Activated B cell treated with CpG ODN at 0.5 μM for 24 hours (primary cell): ENCODE measurements at regions not wholly inside any gene's neighbourhood (a gene's known extent, or its start where the extent isn't known, plus 50 kb on each side); places are given as distances from the start of the nearest gene placed in this dataset.

Experiments
- ATAC-seq: fragments of 200-7000 bp; cut with Tn5 transposase; one replicate; pipeline ENCODE4 v1.10.0; 2021; ENCODE audit warnings: low read depth, mild to moderate bottlenecking, moderate library complexity
- CTCF ChIA-PET: fragments of 350-600 bp; sonication (Branson Sonifier 250); formaldehyde crosslinking; loops from one replicate; lab custom pipeline; 2021; ENCODE audit warnings: antibody characterized with exemption; lab: Charles Lee
- POLR2A ChIA-PET: fragments of 350-600 bp; sonication (Branson Sonifier 250); formaldehyde crosslinking; loops from one replicate; lab custom pipeline; 2021; ENCODE audit warnings: antibody characterized with exemption; lab: Charles Lee
- DNase-seq: peaks from one replicate; pipeline ENCODE4 v3.0.0; 2022
- H3K27ac Mint-ChIP-seq: one replicate; pipeline ENCODE4 v1.8.0; 2020; ENCODE audit warnings: mixed read lengths
- H3K27me3 Mint-ChIP-seq: one replicate; pipeline ENCODE4 v1.8.0; 2021; ENCODE audit warnings: mixed read lengths
- H3K36me3 Mint-ChIP-seq: one replicate; pipeline ENCODE4 v1.8.0; 2021; ENCODE audit warnings: low read depth, mixed read lengths
- H3K4me1 Mint-ChIP-seq: one replicate; pipeline ENCODE4 v1.8.0; 2021; ENCODE audit warnings: mixed read lengths
- H3K4me3 Mint-ChIP-seq: one replicate; pipeline ENCODE4 v1.8.0; 2020; ENCODE audit warnings: mild to moderate bottlenecking, mixed read lengths
- H3K9me3 Mint-ChIP-seq: one replicate; pipeline ENCODE4 v1.8.0; 2020; ENCODE audit warnings: mixed read lengths
- intact Hi-C: fragments of 100-400 bp; cut with micrococcal nuclease; formaldehyde crosslinking; loops from one replicate; pipeline ENCODE4 v1.15.1; 2024
- TF ChIP-seq, protein P1 (sequence below): fragments of 200-600 bp; IDR thresholded peaks from one replicate; pipeline ENCODE4 v1.8.0; 2022; ENCODE audit warnings: antibody characterized with exemption, mild to moderate bottlenecking

DNA sequence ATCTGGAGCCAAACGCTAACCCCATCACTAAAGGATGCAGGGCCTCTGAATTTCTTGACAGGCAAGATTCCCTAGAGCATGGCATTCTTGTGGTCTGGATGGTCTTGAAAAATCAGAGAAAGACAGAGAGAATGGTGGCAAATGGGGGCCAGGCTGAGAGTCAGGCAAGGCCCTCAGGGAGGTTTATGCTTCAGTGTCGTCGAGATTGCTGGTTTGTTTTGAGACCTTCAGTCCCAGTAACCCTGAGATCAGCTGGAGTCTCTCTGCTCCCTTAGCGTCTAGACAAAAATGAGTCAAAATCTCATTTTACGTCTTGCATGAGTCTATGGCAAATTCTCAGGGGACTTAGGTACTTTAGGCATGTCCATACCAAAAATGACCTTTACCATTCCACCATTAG is 539.3 kb downstream of the SOX6 start:
- CTCF ChIA-PET, result no interaction called here
- H3K27ac Mint-ChIP-seq, result no peak overlapping the region
- no peaks in the 10 kb centered on the region for H3K4me1 Mint-ChIP-seq
- peaks cover 3% of the 10 kb centered on the region for H3K9me3 Mint-ChIP-seq
- H3K36me3 Mint-ChIP-seq, result no peaks in the 10 kb centered on the region
- ATAC-seq (no peak), DNase-seq (no peak)
- TF ChIP-seq, protein P1, sequence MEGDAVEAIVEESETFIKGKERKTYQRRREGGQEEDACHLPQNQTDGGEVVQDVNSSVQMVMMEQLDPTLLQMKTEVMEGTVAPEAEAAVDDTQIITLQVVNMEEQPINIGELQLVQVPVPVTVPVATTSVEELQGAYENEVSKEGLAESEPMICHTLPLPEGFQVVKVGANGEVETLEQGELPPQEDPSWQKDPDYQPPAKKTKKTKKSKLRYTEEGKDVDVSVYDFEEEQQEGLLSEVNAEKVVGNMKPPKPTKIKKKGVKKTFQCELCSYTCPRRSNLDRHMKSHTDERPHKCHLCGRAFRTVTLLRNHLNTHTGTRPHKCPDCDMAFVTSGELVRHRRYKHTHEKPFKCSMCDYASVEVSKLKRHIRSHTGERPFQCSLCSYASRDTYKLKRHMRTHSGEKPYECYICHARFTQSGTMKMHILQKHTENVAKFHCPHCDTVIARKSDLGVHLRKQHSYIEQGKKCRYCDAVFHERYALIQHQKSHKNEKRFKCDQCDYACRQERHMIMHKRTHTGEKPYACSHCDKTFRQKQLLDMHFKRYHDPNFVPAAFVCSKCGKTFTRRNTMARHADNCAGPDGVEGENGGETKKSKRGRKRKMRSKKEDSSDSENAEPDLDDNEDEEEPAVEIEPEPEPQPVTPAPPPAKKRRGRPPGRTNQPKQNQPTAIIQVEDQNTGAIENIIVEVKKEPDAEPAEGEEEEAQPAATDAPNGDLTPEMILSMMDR, result no peak
- intact Hi-C loops, result loop anchor here (5.0 kb wide), 1 partner anchor 795 kb away; no protein-coding TSS in a partner anchor
- POLR2A ChIA-PET, result no interaction called here
- H3K4me3 Mint-ChIP-seq, result no peak overlapping the region
- H3K27me3 Mint-ChIP-seq, result peaks cover 5% of the 10 kb centered on the region

DNA sequence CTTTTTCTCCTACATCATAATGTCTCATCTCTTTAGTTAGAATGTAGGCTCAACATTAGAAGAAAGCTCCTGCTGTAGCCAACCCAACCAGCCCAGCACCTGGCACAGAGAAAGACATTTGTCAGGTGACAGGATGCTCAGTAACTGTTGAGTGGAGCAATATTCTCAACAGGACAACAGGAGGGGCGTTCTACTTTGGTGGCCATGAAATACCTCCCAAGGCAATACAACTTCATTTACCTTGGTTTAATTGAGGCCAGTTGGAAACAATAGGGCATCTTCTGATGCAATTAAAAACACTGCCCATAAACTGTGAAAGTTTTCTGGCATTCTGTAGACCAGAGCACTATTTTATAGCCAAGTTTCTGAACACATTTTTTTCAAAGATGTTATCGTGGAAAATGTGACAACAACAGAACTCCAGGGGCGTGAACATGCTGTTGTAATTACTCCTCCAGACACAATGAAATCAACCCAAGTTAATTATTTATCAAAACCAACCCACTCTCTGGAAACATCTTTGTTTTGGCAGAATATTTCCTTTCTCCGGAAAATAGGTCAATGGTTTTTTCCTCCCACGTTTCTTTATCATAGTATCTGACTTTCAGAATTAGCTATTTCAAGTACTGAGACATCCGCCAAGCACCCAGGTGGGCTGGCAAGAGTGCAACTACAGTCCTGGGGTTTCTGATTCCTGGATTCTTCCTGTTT is 538.1 kb downstream of the SOX6 start:
- no peaks in the 10 kb centered on the region for H3K36me3 Mint-ChIP-seq
- intact Hi-C loops, result loop anchor here (5.0 kb wide), 1 partner anchor 794 kb away; no protein-coding TSS in a partner anchor
- no peaks in the 10 kb centered on the region for H3K4me1 Mint-ChIP-seq
- ATAC-seq (no peak), DNase-seq (no peak)
- peaks cover 3% of the 10 kb centered on the region for H3K9me3 Mint-ChIP-seq
- TF ChIP-seq, protein P1, result no peak
- ChIA-PET POLR2A (no interaction called here), CTCF (no interaction called here)
- H3K27ac Mint-ChIP-seq, result no peak overlapping the region
- H3K27me3 Mint-ChIP-seq, result peaks cover 5% of the 10 kb centered on the region
- no peak overlapping the region for H3K4me3 Mint-ChIP-seq

DNA sequence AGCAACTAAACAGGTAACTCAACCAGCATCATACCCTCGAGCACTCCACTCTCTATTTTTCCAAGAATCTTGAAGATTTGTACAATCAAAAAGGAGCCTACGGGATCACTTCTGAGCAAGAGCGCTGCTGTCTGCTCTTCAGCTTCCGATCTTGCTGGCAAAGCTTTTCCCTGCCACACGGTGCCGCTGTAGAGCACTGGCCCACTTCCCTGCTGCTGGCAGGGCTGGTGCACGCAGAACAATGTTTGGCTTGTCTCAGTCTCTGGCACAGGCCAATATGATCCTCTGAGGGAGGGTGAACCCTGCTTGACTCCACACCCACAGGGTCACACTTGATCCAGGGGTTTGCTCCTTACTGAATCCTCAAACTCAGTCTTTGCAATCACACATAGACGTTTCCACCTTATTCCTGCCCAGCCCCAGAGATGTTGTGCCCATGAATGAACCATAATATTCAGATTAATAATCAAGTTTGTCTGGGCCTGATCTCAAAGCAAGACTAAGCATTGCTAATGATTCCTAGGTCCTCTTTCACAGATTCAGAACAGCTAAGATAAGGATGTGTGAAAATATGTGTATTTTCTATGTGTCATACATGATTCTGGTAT is 536.6 kb downstream of the SOX6 start:
- Mint-ChIP-seq H3K36me3 (no peaks in the 10 kb centered on the region), H3K4me1 (no peaks in the 10 kb centered on the region), H3K27me3 (peaks cover 5% of the 10 kb centered on the region), H3K4me3 (no peak overlapping the region), H3K9me3 (peaks cover 3% of the 10 kb centered on the region), H3K27ac (no peak overlapping the region)
- CTCF ChIA-PET, result interaction anchor here (1.0 to 2.0 kb wide), 2 partner anchors 10 to 794 kb away, joined by 3 to 9 read pairs; no protein-coding TSS in a partner anchor
- ATAC-seq, result no peak
- DNase-seq, result no peak
- TF ChIP-seq, protein P1, result no peak
- POLR2A ChIA-PET, result no interaction called here
- intact Hi-C loops, result loop anchor here (5.0 kb wide), 1 partner anchor 793 kb away; no protein-coding TSS in a partner anchor

GRCh38 chr11:15821451-15821850 is 534.9 kb downstream of the SOX6 start:
- peaks cover 4% of the 10 kb centered on the region for H3K27me3 Mint-ChIP-seq
- ATAC-seq, result no peak
- intact Hi-C loops, result no loop called here
- TF ChIP-seq, protein P1, result no peak
- CTCF ChIA-PET, result no interaction called here
- H3K4me1 Mint-ChIP-seq, result no peaks in the 10 kb centered on the region
- POLR2A ChIA-PET, result no interaction called here
- no peak overlapping the region for H3K27ac Mint-ChIP-seq
- no peak for DNase-seq
- no peaks in the 10 kb centered on the region for H3K36me3 Mint-ChIP-seq
- no peaks in the 10 kb centered on the region for H3K9me3 Mint-ChIP-seq
- H3K4me3 Mint-ChIP-seq, result no peak overlapping the region

GRCh38 chr11:15824060-15824459 is 532.3 kb downstream of the SOX6 start:
- Mint-ChIP-seq H3K36me3 (no peaks in the 10 kb centered on the region), H3K9me3 (no peaks in the 10 kb centered on the region), H3K4me1 (no peaks in the 10 kb centered on the region), H3K27me3 (peaks cover 3% of the 10 kb centered on the region), H3K27ac (no peak overlapping the region), H3K4me3 (no peak overlapping the region)
- DNase-seq, result no peak
- POLR2A ChIA-PET, result no interaction called here
- intact Hi-C loops, result no loop called here
- CTCF ChIA-PET, result no interaction called here
- no peak for ATAC-seq
- TF ChIP-seq, protein P1, result no peak
